ENCODE measurements at regions not wholly inside any gene's neighbourhood (a gene's known extent, or its start where the extent isn't known, plus 50 kb on each side); places are given as distances from the start of the nearest gene placed in this dataset.
"Not testable (repeated sequence)": the region's sequence is repeated elsewhere in the genome, so short reads cannot be mapped to it uniquely, and the experiment has no call there.

GRCh38 chr16:73131156-73131862, 83.4 kb upstream of the ZFHX3 start:
- no peak for DNase-seq

GRCh38 chr16:73129455-73129854, 81.5 kb upstream of the ZFHX3 start:
- no peak for DNase-seq

- no peak for DNase-seq
Observed at GRCh38 chr16:73126525-73126853, 78.6 kb upstream of the ZFHX3 start.

GRCh38 chr16:73125850-73126524, 78.1 kb upstream of the ZFHX3 start:
- no peak for DNase-seq

GRCh38 chr16:73124665-73125375, 76.9 kb upstream of the ZFHX3 start:
- DNase-seq, result no peak

- DNase-seq, result no peak
Observed at GRCh38 chr16:73124097-73124652, 76.2 kb upstream of the ZFHX3 start.

- no peak for DNase-seq
Observed at GRCh38 chr16:73122604-73123391, 74.9 kb upstream of the ZFHX3 start.

- DNase-seq, result no peak
Observed at GRCh38 chr16:73116576-73116975, 68.6 kb upstream of the ZFHX3 start.

- DNase-seq, result no peak
Observed at GRCh38 chr16:73113336-73113735, 65.4 kb upstream of the ZFHX3 start.

GRCh38 chr16:73108195-73108963, 60.5 kb upstream of the ZFHX3 start:
- no peak for DNase-seq

GRCh38 chr16:73107371-73107770, 59.4 kb upstream of the ZFHX3 start:
- DNase-seq, result no peak

- no peak for DNase-seq
Observed at GRCh38 chr16:73106329-73107034, 58.6 kb upstream of the ZFHX3 start.

- DNase-seq, result no peak
Observed at GRCh38 chr16:73101568-73101967, 53.6 kb upstream of the ZFHX3 start.

- not testable (repeated sequence) for DNase-seq
Observed at GRCh38 chr16:73099601-73100000, 51.7 kb upstream of the ZFHX3 start.

Measured in NCI-H1436 (cell line).